ENCODE measurements at regions not wholly inside any gene's neighbourhood (a gene's known extent, or its start where the extent isn't known, plus 50 kb on each side); places are given as distances from the start of the nearest gene placed in this dataset.

- no peak for TF ChIP-seq EP300 (IDR thresholded peaks at IDR 0.05; ENCODE audit: low read depth)
- TF ChIP-seq POLR2AphosphoS5 (IDR thresholded peaks at IDR 0.05) = no peak
Measured at GRCh38 chr12:34372003-34372402, 349.7 kb downstream of the ALG10 start.
